GM04504 (cell line): ENCODE measurements at regions not wholly inside any gene's neighbourhood (a gene's known extent, or its start where the extent isn't known, plus 50 kb on each side); places are given as distances from the start of the nearest gene placed in this dataset.
A peak's percentile ranks its signal among the peaks of the same experiment; 100 is the strongest.
"Not testable (repeated sequence)": the region's sequence is repeated elsewhere in the genome, so short reads cannot be mapped to it uniquely, and the experiment has no call there.

Source experiments
- DNase-seq: peaks from one replicate; pipeline ENCODE4 v3.0.0-alpha.2; 2012; ENCODE audit warnings: low read depth

DNA sequence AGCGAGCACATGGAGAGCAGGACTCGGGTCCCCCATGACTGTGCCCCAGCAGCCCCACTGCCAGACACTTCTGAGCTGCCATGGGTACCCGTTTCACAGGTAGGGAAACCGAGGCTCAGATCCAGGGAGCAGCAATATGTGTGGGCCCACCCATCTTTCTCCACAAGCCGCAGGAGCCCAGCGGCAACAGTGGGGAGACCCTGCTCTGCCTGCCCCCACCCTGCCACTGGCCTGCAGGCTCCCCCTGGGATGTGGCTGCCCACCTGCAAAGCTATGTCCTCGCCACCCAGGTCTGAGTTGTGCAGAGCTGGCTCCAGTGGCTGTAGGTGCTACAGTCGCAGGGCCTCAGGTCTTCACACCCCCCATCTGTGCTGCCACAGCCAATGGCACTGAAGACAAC is 50.6 kb upstream of the C1QTNF9B start:
- DNase-seq, result no peak

DNA sequence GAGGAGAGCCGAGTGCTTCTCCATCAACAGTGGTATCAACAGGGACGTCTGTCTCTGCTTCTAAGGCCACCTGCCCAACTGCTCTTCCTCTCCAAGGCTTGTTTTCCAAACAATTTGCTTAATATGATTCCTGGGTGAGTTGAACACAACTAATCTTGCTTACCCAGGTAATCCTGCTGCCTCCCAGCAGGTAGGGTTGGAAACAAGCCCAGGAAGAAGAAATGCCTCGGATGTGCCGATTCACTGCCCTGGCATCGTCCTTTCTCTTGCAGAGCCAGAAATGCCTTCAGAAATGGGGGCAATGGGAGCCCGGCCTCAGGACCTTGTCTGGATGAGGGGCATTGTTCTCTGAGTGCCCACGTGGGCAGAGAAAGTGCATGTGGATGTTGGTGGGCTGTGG is 51.9 kb upstream of the C1QTNF9B start:
- DNase-seq, result no peak

GRCh38 chr13:23949736-23950135 is 52.4 kb upstream of the C1QTNF9B start:
- DNase-seq, result no peak

GRCh38 chr13:23950736-23951510 is 53.6 kb upstream of the C1QTNF9B start:
- DNase-seq, result no peak

GRCh38 chr13:23952796-23953195 is 55.5 kb upstream of the C1QTNF9B start:
- DNase-seq, result no peak

DNA sequence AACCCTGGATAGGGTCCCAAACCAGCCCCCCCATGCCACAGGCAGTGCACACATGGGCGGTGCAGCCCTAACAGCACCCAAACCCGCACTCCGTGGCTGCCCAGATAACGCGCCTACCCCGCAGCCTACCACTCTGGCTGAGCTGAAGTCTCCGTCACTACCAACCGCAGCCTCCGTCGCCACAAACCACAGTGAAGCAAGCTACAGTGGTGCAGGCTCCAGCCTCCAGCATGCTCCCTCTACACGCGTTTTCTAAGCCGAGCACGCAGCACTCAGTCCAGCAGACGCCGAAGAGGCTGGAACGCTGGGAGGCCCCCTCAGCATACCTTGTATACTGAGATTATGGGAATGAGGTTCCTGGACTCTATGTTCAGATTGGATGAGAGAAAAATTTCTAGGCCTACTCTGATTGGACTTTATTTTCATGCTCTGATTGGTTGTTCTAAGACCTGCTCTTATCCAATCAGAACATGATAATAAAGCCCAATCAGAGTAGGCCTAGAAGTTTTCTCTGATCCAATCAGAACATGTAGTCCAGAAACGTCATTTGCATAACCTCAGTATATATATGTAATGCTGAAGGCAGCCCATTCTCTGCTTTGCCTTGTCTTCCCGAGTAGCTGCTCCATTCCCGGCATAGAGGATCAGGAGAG is 56.7 kb upstream of the C1QTNF9B start:
- no peak for DNase-seq

- DNase-seq, result no peak
Observed at GRCh38 chr13:23955064-23955463, 57.8 kb upstream of the C1QTNF9B start.

DNA sequence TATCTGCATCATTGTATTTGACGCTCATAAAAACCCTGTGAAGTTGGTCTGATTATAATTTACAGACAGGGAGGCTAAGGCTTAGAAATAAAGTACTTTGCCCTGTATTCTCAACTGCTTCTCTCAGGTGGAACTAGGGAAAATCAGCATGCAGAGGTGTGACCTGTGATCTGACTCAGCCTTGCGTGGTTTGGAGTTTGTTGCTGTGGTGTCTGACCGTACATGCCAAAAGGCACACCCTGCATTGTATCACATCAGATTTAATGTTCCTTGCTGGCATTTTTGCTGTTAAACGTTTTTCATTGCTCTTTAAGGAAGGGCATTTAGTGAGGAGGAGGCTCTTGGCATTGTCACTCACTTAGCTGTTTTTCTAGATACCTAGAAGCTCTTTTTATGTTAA is 58.8 kb upstream of the C1QTNF9B start:
- DNase-seq, result no peak

DNA sequence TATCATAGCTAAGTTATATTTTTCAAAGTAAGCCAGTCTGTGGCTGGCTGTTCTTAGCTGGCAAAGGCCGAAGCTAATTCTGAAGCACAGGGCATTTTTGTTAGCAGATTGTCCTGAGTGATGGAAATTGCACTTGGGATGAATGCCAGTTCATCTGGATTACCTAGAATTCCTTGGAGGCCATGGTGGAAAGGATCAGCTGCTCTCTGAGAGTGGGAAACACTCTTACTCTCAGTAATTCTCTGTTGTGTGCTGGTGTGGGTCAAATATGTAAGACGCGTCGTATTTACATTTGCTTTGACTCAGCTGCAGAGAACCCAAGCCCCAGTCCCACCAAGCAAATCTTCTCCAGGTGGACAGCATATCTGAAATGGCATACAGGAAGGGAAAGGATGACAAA is 60.7 kb upstream of the C1QTNF9B start:
- no peak for DNase-seq

GRCh38 chr13:23959231-23959862 is 62.0 kb upstream of the C1QTNF9B start:
- no peak for DNase-seq

DNA sequence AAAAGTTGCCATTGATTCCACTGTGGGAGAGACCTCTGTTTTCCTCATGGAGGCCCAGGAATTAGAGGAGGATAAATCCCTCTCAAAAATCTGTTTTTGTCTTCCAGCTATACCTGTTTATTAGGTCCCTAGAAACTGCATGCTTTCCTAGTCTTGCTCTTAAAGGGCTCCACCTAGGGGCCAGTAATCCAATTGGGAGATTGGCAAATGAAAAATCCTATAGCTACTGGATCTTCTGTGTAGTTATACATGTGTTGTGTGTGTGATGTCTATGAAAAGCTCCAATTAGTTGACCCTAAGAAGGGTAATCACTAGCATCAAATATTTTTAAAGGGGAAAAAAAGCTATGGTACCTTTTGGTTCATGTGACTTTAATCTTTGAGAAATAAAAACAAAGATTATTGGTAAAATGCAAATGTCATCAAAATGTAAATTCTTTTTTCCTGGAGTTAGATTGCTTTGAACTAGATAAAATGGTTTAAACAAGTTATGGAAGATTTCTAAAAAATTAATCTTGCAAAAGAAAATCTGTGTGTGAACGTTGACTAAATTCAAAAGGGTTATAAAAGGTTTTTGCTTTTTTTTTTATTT is 63.4 kb upstream of the C1QTNF9B start:
- no peak for DNase-seq

DNA sequence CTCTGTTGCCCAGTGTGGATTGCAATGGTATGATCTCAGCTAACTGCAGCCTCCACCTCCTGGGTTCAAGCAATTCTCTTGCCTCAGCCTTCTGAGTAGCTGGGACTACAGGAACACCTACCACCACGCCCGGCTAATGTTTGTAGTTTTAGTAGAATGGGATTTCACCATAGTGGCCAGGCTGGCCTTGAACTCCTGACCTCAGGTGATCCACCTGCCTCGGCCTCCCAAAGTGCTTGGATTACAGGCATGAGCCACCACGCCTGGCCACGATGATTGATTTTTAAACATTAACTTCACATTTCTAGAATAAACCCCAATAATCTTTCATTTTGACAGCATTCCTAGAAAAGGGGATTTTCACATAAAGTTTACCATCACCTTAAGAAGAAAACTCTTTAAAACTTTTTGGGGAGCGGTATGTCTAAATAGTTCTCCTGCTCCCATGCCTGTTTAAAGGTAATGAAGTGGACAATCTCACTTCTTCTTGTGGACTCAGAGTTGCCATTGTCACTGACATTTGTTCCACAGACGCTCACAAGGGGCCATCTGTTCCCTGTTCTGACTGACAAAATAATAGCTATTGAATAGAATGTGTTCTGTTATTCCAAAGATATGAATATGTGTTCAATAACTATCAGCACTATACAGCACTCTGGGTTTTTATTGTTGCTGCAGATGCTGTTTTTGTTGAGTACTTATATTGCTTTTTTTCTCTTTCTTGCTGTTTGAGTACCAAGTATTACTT is 66.1 kb upstream of the C1QTNF9B start:
- no peak for DNase-seq

GRCh38 chr13:23963947-23964346 is 66.6 kb upstream of the C1QTNF9B start:
- no peak for DNase-seq

- DNase-seq, result no peak
Observed at GRCh38 chr13:23965346-23965745, 68.0 kb upstream of the C1QTNF9B start.

GRCh38 chr13:23966221-23966690 is 69.0 kb upstream of the C1QTNF9B start:
- DNase-seq, result no peak

GRCh38 chr13:23966691-23967615 is 69.7 kb upstream of the C1QTNF9B start:
- no peak for DNase-seq

DNA sequence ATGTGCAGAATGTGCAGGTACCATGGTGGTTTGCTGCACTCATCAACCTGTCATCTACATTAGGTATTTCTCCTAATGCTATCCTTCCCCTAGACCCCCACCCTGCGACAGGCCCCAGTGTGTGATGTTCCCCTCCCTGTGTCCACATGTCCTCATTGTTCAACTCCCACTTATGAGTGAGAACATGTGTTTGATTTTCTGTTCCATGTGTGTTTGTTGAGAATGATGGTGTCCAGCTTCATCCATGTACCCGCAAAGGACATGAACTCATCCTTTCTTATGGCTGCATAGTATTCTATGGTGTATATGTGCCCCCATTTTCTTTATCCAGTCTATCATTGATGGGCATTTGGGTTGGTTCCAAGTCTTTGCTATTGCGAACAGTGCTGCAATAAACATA is 70.5 kb upstream of the C1QTNF9B start:
- not testable (repeated sequence) for DNase-seq

GRCh38 chr13:23969647-23970046 is 72.3 kb upstream of the C1QTNF9B start:
- no peak for DNase-seq

- peak; percentile 71 for DNase-seq
Observed at GRCh38 chr13:23979361-23980159, 82.3 kb upstream of the C1QTNF9B start.

DNA sequence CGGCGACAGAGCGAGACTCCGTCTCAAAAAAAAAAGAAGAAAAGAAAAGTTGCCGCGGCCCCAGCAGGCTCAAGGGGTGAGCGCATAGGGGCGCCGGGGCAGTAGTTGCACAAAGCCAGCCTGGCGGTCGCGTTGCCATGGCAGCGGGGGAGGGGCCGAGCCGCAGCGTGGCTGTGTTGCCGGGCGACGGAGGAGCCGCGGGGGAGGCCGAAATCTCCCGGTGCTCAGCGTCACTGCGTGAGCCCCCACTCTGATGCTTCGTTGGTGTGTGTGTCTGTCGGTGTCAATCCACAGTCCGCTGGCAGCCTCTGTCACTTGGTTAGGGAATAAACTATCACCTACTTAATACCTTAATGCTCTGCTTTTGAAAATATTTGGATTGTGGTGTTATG is 82.9 kb upstream of the C1QTNF9B start:
- no peak for DNase-seq
